Astrocyte (in vitro differentiated cells and primary cell): ENCODE measurements at regions not wholly inside any gene's neighbourhood (a gene's known extent, or its start where the extent isn't known, plus 50 kb on each side); places are given as distances from the start of the nearest gene placed in this dataset.

Experiments used
- DNase-seq: peaks from one replicate; pipeline ENCODE4 v3.0.0-alpha.2; 2010; ENCODE audit warnings: low read depth
- FAIRE-seq: peaks from 2 replicates; lab custom pipeline; 2011; peaks lifted over from hg19 to GRCh38; lab: Jason Lieb, UNC
- H2AFZ ChIP-seq: 2 replicates; pipeline ENCODE4 v1.6.0; 2012; ENCODE audit warnings: low read depth, low read length, inconsistent platforms
- H3K27ac ChIP-seq: 2 replicates; pipeline ENCODE4 v1.5.1; 2011; ENCODE audit warnings: low read depth, low read length, inconsistent platforms
- H3K27me3 ChIP-seq: 2 replicates; pipeline ENCODE4 v1.6.0; 2011; ENCODE audit warnings: low read length, inconsistent platforms; ENCODE audit not compliant: insufficient read depth
- H3K36me3 ChIP-seq: 2 replicates; pipeline ENCODE4 v1.5.1; 2011; ENCODE audit warnings: low read length, inconsistent platforms; ENCODE audit not compliant: insufficient read depth
- H3K4me1 ChIP-seq: 2 replicates; pipeline ENCODE4 v1.5.1; 2011; ENCODE audit warnings: low read length, inconsistent platforms; ENCODE audit not compliant: insufficient read depth
- H3K4me2 ChIP-seq: 2 replicates; pipeline ENCODE4 v1.6.0; 2012; ENCODE audit warnings: low read length, inconsistent platforms
- H3K4me3 ChIP-seq: 2 replicates; pipeline ENCODE4 v1.5.1; 2011; ENCODE audit warnings: low read depth, mild to moderate bottlenecking, low read length, inconsistent platforms; ENCODE audit not compliant: insufficient read depth
- H3K79me2 ChIP-seq: 2 replicates; pipeline ENCODE4 v1.6.0; 2012; ENCODE audit warnings: mild to moderate bottlenecking, low read length, inconsistent platforms; ENCODE audit not compliant: insufficient read depth
- H3K9ac ChIP-seq: 2 replicates; pipeline ENCODE4 v1.6.0; 2012; ENCODE audit warnings: mild to moderate bottlenecking, low read length, inconsistent platforms
- H3K9me3 ChIP-seq: 2 replicates; pipeline ENCODE4 v1.5.1; 2012; ENCODE audit warnings: low read depth, mild to moderate bottlenecking, low read length, inconsistent platforms; ENCODE audit not compliant: insufficient read depth
- H4K20me1 ChIP-seq: 2 replicates; pipeline ENCODE4 v1.6.0; 2012; ENCODE audit warnings: low read length, inconsistent platforms; ENCODE audit not compliant: insufficient read depth
- H3K27ac Mint-ChIP-seq: one replicate; pipeline ENCODE4 v1.8.0; 2021; ENCODE audit warnings: mild to moderate bottlenecking, mixed read lengths; ENCODE audit not compliant: unreplicated experiment
- H3K27me3 Mint-ChIP-seq: one replicate; pipeline ENCODE4 v1.8.0; 2021; ENCODE audit warnings: low read depth, mixed read lengths; ENCODE audit not compliant: unreplicated experiment
- H3K36me3 Mint-ChIP-seq: one replicate; pipeline ENCODE4 v1.8.0; 2021; ENCODE audit warnings: low read depth, mixed read lengths; ENCODE audit not compliant: unreplicated experiment
- H3K4me1 Mint-ChIP-seq: one replicate; pipeline ENCODE4 v1.8.0; 2021; ENCODE audit warnings: low read depth, mixed read lengths; ENCODE audit not compliant: unreplicated experiment
- H3K4me3 Mint-ChIP-seq: one replicate; pipeline ENCODE4 v1.8.0; 2021; ENCODE audit warnings: mild to moderate bottlenecking, moderate library complexity, mixed read lengths; ENCODE audit not compliant: unreplicated experiment
- H3K9me3 Mint-ChIP-seq: one replicate; pipeline ENCODE4 v1.8.0; 2021; ENCODE audit warnings: mild to moderate bottlenecking, mixed read lengths; ENCODE audit not compliant: unreplicated experiment
- EZH2 ChIP-seq: IDR thresholded peaks from 2 replicates; pipeline ENCODE4 v1.6.1; 2012; ENCODE audit warnings: mild to moderate bottlenecking, low read length, inconsistent platforms; ENCODE audit not compliant: insufficient read depth
- TF ChIP-seq, protein P1 (sequence below): IDR thresholded peaks from 2 replicates; pipeline ENCODE4 v1.5.1; 2011; ENCODE audit warnings: low read depth, mild to moderate bottlenecking, inconsistent platforms, low read length, moderate library complexity; ENCODE audit not compliant: insufficient read depth

DNA sequence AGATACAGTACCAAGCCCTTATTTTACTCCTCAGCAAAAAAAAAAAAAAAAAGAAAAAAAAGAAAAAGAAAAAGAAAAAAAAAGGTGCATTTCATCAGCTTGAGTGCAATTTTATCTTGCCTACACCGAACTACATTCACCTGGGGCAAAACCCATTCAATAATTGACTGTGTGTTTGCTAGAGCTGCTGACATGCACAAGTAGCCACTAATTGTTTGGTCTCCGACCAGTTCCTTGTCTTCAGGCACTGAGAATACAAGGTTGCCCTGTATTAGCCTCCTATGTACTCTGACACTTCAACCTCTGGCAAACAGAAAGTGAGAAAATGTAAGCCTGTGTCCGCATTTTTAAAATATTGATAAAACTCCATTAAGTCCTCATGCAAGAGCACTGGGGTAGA, 1579.4 kb upstream of the LRRTM3 start:
- Histone ChIP-seq H3K27me3 (no peaks in the 10 kb centered on the region), H3K27ac (no peak overlapping the region), H3K36me3 (no peaks in the 10 kb centered on the region), H3K79me2 (no peaks in the 10 kb centered on the region), H3K4me2 (no peak overlapping the region), H3K4me3 (no peak overlapping the region), H2AFZ (no peak overlapping the region), H3K4me1 (no peaks in the 10 kb centered on the region), H3K9ac (no peak overlapping the region), H3K9me3 (no peaks in the 10 kb centered on the region), H4K20me1 (no peaks in the 10 kb centered on the region)
- FAIRE-seq (no peak), DNase-seq (no peak)
- no peaks in the 10 kb centered on the region for H3K27me3 Mint-ChIP-seq
- no peak overlapping the region for H3K4me3 Mint-ChIP-seq
- peaks cover 9% of the 10 kb centered on the region for H3K4me1 Mint-ChIP-seq
- no peaks in the 10 kb centered on the region for H3K36me3 Mint-ChIP-seq
- H3K27ac Mint-ChIP-seq = no peak overlapping the region
- no peak for TF ChIP-seq EZH2
- TF ChIP-seq, protein P1, sequence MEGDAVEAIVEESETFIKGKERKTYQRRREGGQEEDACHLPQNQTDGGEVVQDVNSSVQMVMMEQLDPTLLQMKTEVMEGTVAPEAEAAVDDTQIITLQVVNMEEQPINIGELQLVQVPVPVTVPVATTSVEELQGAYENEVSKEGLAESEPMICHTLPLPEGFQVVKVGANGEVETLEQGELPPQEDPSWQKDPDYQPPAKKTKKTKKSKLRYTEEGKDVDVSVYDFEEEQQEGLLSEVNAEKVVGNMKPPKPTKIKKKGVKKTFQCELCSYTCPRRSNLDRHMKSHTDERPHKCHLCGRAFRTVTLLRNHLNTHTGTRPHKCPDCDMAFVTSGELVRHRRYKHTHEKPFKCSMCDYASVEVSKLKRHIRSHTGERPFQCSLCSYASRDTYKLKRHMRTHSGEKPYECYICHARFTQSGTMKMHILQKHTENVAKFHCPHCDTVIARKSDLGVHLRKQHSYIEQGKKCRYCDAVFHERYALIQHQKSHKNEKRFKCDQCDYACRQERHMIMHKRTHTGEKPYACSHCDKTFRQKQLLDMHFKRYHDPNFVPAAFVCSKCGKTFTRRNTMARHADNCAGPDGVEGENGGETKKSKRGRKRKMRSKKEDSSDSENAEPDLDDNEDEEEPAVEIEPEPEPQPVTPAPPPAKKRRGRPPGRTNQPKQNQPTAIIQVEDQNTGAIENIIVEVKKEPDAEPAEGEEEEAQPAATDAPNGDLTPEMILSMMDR = no peak
- no peaks in the 10 kb centered on the region for H3K9me3 Mint-ChIP-seq

DNA sequence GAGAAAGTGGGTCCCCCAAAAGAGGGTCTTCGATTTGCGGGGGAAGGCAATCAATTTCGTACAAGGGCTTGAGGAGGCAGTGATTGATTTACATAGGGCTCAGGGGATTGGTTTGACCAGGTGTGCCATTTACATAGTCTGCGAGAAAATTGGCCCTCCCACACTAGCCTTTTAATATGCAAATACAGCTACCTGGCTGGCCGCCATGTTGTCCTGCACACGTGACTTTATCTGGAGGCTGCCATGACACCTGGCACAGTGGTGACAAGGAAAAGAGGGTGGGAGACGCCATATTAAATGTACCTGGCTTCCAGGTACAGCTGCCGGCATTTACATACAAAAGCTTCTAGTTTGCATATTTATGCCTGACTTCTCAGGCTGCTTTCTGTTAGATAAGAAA, 1577.2 kb upstream of the LRRTM3 start:
- Mint-ChIP-seq H3K4me1 (no peaks in the 10 kb centered on the region), H3K27me3 (no peaks in the 10 kb centered on the region), H3K27ac (no peak overlapping the region), H3K4me3 (no peak overlapping the region), H3K9me3 (no peaks in the 10 kb centered on the region), H3K36me3 (no peaks in the 10 kb centered on the region)
- H3K4me1 ChIP-seq = no peaks in the 10 kb centered on the region
- H3K4me2 ChIP-seq = no peak overlapping the region
- no peaks in the 10 kb centered on the region for H3K27me3 ChIP-seq
- TF ChIP-seq, protein P1 = no peak
- TF ChIP-seq EZH2 = no peak
- H3K9ac ChIP-seq = no peak overlapping the region
- DNase-seq (no peak), FAIRE-seq (no peak)
- no peaks in the 10 kb centered on the region for H3K36me3 ChIP-seq
- no peaks in the 10 kb centered on the region for H4K20me1 ChIP-seq
- no peaks in the 10 kb centered on the region for H3K9me3 ChIP-seq
- H3K4me3 ChIP-seq = no peak overlapping the region
- no peak overlapping the region for H2AFZ ChIP-seq
- no peaks in the 10 kb centered on the region for H3K79me2 ChIP-seq
- no peak overlapping the region for H3K27ac ChIP-seq

DNA sequence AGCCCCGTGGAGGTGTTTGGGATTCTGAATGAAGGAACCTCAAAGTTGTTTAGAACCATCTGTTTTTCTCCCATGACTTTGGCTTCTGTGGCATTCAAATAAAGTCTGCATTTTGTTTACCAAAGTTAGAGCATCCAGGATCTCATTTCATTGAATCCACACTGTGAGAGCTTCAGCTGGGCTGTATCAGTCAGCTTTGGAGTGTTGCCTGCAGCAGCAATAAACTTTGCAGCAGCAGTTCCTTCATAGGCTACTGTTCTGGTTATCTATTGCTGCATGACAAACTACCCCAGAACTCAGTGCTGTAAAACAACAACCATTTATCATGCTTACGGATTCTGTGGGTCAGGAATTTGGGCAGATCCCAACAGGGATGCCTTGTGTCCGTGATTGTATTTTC, 1575.2 kb upstream of the LRRTM3 start:
- Histone ChIP-seq H4K20me1 (no peaks in the 10 kb centered on the region), H3K27me3 (no peaks in the 10 kb centered on the region), H3K36me3 (no peaks in the 10 kb centered on the region), H3K9me3 (no peaks in the 10 kb centered on the region), H3K4me3 (no peak overlapping the region), H3K27ac (no peak overlapping the region), H3K9ac (no peak overlapping the region), H3K4me1 (no peaks in the 10 kb centered on the region), H2AFZ (no peak overlapping the region), H3K4me2 (no peak overlapping the region), H3K79me2 (no peaks in the 10 kb centered on the region)
- Mint-ChIP-seq H3K27ac (no peak overlapping the region), H3K4me1 (peaks cover 3% of the 10 kb centered on the region), H3K9me3 (no peaks in the 10 kb centered on the region), H3K27me3 (no peaks in the 10 kb centered on the region), H3K36me3 (no peaks in the 10 kb centered on the region), H3K4me3 (no peak overlapping the region)
- FAIRE-seq (no peak), DNase-seq (no peak)
- TF ChIP-seq, protein P1 = no peak
- TF ChIP-seq EZH2 = no peak
